Activated T-helper 17 cell treated with anti-CD3 and anti-CD28 coated beads, Interleukin-2, amount 50 U/mL, for 72 hours (primary cell): ENCODE measurements at regions not wholly inside any gene's neighbourhood (a gene's known extent, or its start where the extent isn't known, plus 50 kb on each side); places are given as distances from the start of the nearest gene placed in this dataset.
"Not testable (repeated sequence)": the region's sequence is repeated elsewhere in the genome, so short reads cannot be mapped to it uniquely, and the experiment has no call there.

ENCODE experiments used
- ATAC-seq: fragments of 150-1000 bp; cut with Tn5 transposase; replicated peaks from 2 replicates; pipeline ENCODE4 v1.10.0; 2021; ENCODE audit warnings: mild to moderate bottlenecking, moderate library complexity
- H3K27ac Mint-ChIP-seq: one replicate; pipeline ENCODE4 v1.8.0; 2022; ENCODE audit warnings: mixed read lengths
- H3K27me3 Mint-ChIP-seq: one replicate; pipeline ENCODE4 v1.8.0; 2022; ENCODE audit warnings: mixed read lengths
- H3K36me3 Mint-ChIP-seq: one replicate; pipeline ENCODE4 v1.8.0; 2022; ENCODE audit warnings: low read depth, mild to moderate bottlenecking, mixed read lengths
- H3K4me1 Mint-ChIP-seq: one replicate; pipeline ENCODE4 v1.8.0; 2022; ENCODE audit warnings: mixed read lengths
- H3K4me3 Mint-ChIP-seq: one replicate; pipeline ENCODE4 v1.8.0; 2022; ENCODE audit warnings: mild to moderate bottlenecking, mixed read lengths
- H3K9me3 Mint-ChIP-seq: one replicate; pipeline ENCODE4 v1.8.0; 2022; ENCODE audit warnings: mixed read lengths

- Mint-ChIP-seq H3K4me1 (no peaks in the 10 kb centered on the region), H3K36me3 (no peaks in the 10 kb centered on the region), H3K27ac (no peak overlapping the region), H3K4me3 (no peak overlapping the region), H3K27me3 (no peaks in the 10 kb centered on the region), H3K9me3 (peaks cover 13% of the 10 kb centered on the region)
- no peak for ATAC-seq
Observed at GRCh38 chr20:11502061-11502460, 415.6 kb upstream of the BTBD3 start.

GRCh38 chr20:11502671-11503070 lies 415.0 kb upstream of the BTBD3 start:
- H3K36me3 Mint-ChIP-seq, result no peaks in the 10 kb centered on the region
- H3K9me3 Mint-ChIP-seq, result peaks cover 12% of the 10 kb centered on the region
- no peak overlapping the region for H3K4me3 Mint-ChIP-seq
- no peak for ATAC-seq
- no peaks in the 10 kb centered on the region for H3K4me1 Mint-ChIP-seq
- H3K27me3 Mint-ChIP-seq, result no peaks in the 10 kb centered on the region
- H3K27ac Mint-ChIP-seq, result no peak overlapping the region

GRCh38 chr20:11509776-11510175 lies 407.9 kb upstream of the BTBD3 start:
- peaks cover 8% of the 10 kb centered on the region for H3K9me3 Mint-ChIP-seq
- H3K36me3 Mint-ChIP-seq, result no peaks in the 10 kb centered on the region
- ATAC-seq, result no peak
- H3K27me3 Mint-ChIP-seq, result no peaks in the 10 kb centered on the region
- H3K4me3 Mint-ChIP-seq, result no peak overlapping the region
- no peaks in the 10 kb centered on the region for H3K4me1 Mint-ChIP-seq
- H3K27ac Mint-ChIP-seq, result no peak overlapping the region

- no peak overlapping the region for H3K4me3 Mint-ChIP-seq
- ATAC-seq, result no peak
- no peaks in the 10 kb centered on the region for H3K36me3 Mint-ChIP-seq
- H3K27ac Mint-ChIP-seq, result no peak overlapping the region
- H3K9me3 Mint-ChIP-seq, result no peaks in the 10 kb centered on the region
- no peaks in the 10 kb centered on the region for H3K4me1 Mint-ChIP-seq
- no peaks in the 10 kb centered on the region for H3K27me3 Mint-ChIP-seq
Observed at GRCh38 chr20:11511821-11512220, 405.9 kb upstream of the BTBD3 start.

DNA sequence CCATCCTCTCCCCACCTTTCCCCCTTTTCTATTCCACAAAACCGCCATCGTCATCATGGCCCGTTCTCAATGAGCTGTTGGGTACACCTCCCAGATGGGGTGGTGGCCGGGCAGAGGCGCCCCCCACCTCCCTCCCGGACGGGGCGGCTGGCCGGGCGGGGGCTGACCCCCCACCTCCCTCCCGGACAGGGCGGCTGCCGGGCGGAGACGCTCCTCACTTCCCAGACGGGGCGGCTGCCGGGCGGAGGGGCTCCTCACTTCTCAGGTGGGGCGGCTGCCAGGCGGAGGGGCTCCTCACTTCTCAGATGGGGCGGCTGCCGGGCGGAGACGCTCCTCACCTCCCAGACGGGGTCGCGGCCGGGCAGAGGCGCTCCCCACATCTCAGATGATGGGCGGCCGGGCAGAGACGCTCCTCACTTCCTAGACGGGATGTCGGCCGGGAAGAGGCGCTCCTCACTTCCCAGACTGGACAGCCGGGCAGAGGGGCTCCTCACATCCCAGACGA lies 404.4 kb upstream of the BTBD3 start:
- not testable (repeated sequence) for H3K4me3 Mint-ChIP-seq, H3K27me3 Mint-ChIP-seq, ATAC-seq, H3K9me3 Mint-ChIP-seq, H3K4me1 Mint-ChIP-seq, H3K27ac Mint-ChIP-seq, H3K36me3 Mint-ChIP-seq

DNA sequence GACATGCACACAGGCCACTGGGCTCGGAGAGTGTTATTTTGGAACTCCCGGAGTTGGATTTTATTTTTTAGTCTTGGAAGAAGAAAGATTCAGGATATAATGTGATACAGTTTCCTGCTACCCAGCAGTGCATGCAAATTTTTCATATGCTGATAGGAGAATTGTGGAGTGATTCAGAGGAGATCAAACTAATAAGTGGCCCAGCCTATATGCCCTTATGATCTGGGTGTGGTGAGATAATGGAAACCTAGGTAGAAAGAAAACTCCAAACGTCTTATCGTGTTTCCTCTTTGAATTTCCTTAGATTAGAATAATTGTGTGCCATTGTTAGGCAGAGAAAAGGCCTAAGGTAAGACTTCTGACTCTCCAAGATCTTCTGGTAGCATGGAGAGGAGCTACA lies 401.2 kb upstream of the BTBD3 start:
- Mint-ChIP-seq H3K27me3 (no peaks in the 10 kb centered on the region), H3K36me3 (no peaks in the 10 kb centered on the region), H3K9me3 (peaks cover 5% of the 10 kb centered on the region)

DNA sequence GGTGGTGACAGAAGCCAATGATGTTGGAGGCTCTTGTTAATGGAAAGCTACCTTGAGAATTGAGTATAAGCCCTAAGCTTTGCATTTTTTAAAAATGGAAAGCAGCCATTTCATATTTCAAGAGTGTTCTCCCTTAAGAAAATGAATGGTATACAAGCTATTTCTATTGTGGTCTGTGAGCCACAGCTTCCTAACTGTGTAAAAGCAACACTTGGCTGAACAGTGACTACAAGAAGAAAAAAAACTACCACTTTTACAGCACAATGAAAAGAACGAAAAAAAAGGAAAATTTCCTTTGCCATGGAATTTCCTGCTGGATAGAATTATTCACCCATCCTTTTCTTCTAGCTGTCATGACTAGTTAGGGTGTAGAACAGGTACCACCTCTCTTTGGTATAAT lies 397.1 kb upstream of the BTBD3 start:
- Mint-ChIP-seq H3K4me3 (no peak overlapping the region), H3K27ac (no peak overlapping the region), H3K36me3 (no peaks in the 10 kb centered on the region), H3K27me3 (no peaks in the 10 kb centered on the region), H3K4me1 (no peaks in the 10 kb centered on the region), H3K9me3 (peaks cover 22% of the 10 kb centered on the region)
- no peak for ATAC-seq

More for the DNA sequence above, 401.2 kb upstream of the BTBD3 start:
- Mint-ChIP-seq H3K4me3 (no peak overlapping the region), H3K27ac (no peak overlapping the region), H3K4me1 (no peaks in the 10 kb centered on the region)
- ATAC-seq, result no peak

- Mint-ChIP-seq H3K4me1 (no peaks in the 10 kb centered on the region), H3K9me3 (peaks cover 22% of the 10 kb centered on the region), H3K4me3 (no peak overlapping the region), H3K27me3 (no peaks in the 10 kb centered on the region), H3K36me3 (no peaks in the 10 kb centered on the region), H3K27ac (no peak overlapping the region)
- ATAC-seq, result no peak
Observed at GRCh38 chr20:11521476-11522365, 396.0 kb upstream of the BTBD3 start.

- no peaks in the 10 kb centered on the region for H3K4me1 Mint-ChIP-seq
- ATAC-seq, result no peak
Observed at GRCh38 chr20:11522366-11522741, 395.3 kb upstream of the BTBD3 start.

GRCh38 chr20:11529047-11529446 lies 388.6 kb upstream of the BTBD3 start:
- Mint-ChIP-seq H3K4me1 (no peaks in the 10 kb centered on the region), H3K4me3 (no peak overlapping the region), H3K9me3 (peaks cover 19% of the 10 kb centered on the region), H3K27ac (no peak overlapping the region), H3K36me3 (no peaks in the 10 kb centered on the region), H3K27me3 (no peaks in the 10 kb centered on the region)
- no peak for ATAC-seq

More at GRCh38 chr20:11522366-11522741, 395.3 kb upstream of the BTBD3 start:
- Mint-ChIP-seq H3K36me3 (no peaks in the 10 kb centered on the region), H3K27me3 (no peaks in the 10 kb centered on the region), H3K4me3 (no peak overlapping the region), H3K9me3 (peaks cover 24% of the 10 kb centered on the region), H3K27ac (no peak overlapping the region)

DNA sequence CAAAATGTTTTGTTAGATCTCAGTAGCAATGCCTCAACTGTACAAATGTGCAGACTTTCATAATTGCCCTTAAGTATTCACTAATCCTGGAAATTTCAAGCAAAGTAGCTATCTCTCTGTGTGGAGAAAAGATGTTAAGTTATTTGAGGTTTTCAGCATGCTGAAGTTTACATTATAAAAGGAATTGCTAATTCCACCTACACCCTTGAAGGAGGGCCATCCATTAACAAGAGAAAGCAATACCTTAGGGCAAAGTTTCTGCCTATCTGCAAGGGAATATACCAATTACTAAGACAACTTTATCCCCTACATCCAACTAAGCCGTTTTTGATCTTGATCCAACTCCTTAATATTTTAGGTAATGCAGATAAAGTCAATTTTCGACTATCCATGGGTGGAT lies 380.7 kb upstream of the BTBD3 start:
- H3K36me3 Mint-ChIP-seq, result no peaks in the 10 kb centered on the region
- H3K27ac Mint-ChIP-seq, result no peak overlapping the region
- H3K4me3 Mint-ChIP-seq, result no peak overlapping the region
- ATAC-seq, result no peak
- H3K9me3 Mint-ChIP-seq, result no peaks in the 10 kb centered on the region
- H3K4me1 Mint-ChIP-seq, result no peaks in the 10 kb centered on the region
- H3K27me3 Mint-ChIP-seq, result no peaks in the 10 kb centered on the region

DNA sequence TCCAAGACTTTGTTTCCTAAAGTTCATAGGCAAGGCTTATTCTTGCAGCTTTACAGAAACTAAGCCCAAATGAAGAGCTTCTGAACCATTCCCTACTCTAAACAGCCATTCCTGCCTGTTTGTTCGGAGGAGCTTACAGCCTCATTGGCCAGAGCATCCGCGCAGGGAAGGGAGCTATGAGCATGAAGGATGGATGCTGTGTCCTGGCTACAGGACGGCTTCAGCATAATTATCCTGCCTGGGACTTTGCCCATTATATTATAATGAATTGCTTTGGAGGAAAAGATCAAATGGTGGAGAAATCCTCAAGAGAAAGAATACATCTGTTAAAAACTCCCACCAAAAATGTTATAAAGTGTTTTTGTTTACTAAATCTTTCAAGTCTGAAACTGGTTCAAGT lies 378.2 kb upstream of the BTBD3 start:
- Mint-ChIP-seq H3K9me3 (no peaks in the 10 kb centered on the region), H3K27me3 (no peaks in the 10 kb centered on the region), H3K4me1 (no peaks in the 10 kb centered on the region), H3K4me3 (no peak overlapping the region), H3K36me3 (no peaks in the 10 kb centered on the region), H3K27ac (no peak overlapping the region)
- no peak for ATAC-seq

- no peak overlapping the region for H3K4me3 Mint-ChIP-seq
- no peak overlapping the region for H3K27ac Mint-ChIP-seq
- no peak for ATAC-seq
- H3K27me3 Mint-ChIP-seq, result no peaks in the 10 kb centered on the region
- H3K36me3 Mint-ChIP-seq, result no peaks in the 10 kb centered on the region
- no peaks in the 10 kb centered on the region for H3K4me1 Mint-ChIP-seq
- H3K9me3 Mint-ChIP-seq, result no peaks in the 10 kb centered on the region
Observed at GRCh38 chr20:11540558-11540957, 377.1 kb upstream of the BTBD3 start.

GRCh38 chr20:11542645-11543044 lies 375.0 kb upstream of the BTBD3 start:
- Mint-ChIP-seq H3K4me3 (no peak overlapping the region), H3K36me3 (no peaks in the 10 kb centered on the region), H3K4me1 (no peaks in the 10 kb centered on the region)

DNA sequence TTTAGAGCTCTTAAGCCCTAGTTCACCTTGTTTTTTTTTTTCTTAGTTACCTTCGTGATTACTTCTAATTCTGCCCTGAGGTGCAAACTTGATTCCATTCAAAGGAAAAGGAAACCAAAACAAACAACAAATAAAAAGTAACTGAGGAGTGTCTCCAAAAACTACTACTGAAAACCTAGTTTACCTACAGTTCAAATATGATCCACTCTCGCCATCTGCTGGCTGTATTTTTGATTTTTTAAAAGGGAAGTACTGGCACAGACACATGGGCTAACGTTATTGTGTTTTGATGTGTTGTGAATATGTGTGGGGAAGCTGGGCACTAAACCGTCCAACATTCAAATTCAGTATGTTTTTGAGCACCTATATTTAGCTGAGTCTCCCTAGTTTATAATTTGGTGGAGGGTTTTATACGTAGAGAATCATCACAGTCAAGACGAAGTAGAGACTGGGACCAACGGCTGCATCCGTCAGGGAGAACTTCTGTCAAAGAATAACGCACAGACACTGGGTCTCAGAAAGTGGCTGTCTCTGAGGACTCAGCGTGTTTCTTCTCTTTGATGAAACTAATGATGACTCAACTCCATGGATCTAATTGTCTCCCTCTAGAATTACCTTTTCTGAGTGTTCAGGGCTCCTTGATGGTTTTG lies 373.5 kb upstream of the BTBD3 start:
- Mint-ChIP-seq H3K4me3 (no peak overlapping the region), H3K9me3 (peaks cover 3% of the 10 kb centered on the region), H3K4me1 (no peaks in the 10 kb centered on the region), H3K36me3 (no peaks in the 10 kb centered on the region), H3K27ac (no peak overlapping the region), H3K27me3 (no peaks in the 10 kb centered on the region)
- no peak for ATAC-seq

More at GRCh38 chr20:11542645-11543044, 375.0 kb upstream of the BTBD3 start:
- no peaks in the 10 kb centered on the region for H3K27me3 Mint-ChIP-seq
- ATAC-seq, result no peak
- H3K9me3 Mint-ChIP-seq, result no peaks in the 10 kb centered on the region
- no peak overlapping the region for H3K27ac Mint-ChIP-seq
